HEK293 (cell line): ENCODE measurements at regions not wholly inside any gene's neighbourhood (a gene's known extent, or its start where the extent isn't known, plus 50 kb on each side); places are given as distances from the start of the nearest gene placed in this dataset.

Experiments
- CTCF ChIA-PET: fragments of 350-600 bp; formaldehyde crosslinking; extraction: SDS; loops from one replicate; lab custom pipeline; 2021; ENCODE audit warnings: antibody characterized with exemption; lab: Yijun Ruan, JAX
- POLR2A ChIA-PET: fragments of 300-600 bp; formaldehyde crosslinking; extraction: SDS; loops from one replicate; lab custom pipeline; 2020; ENCODE audit warnings: antibody characterized with exemption, inconsistent platforms; lab: Yijun Ruan, JAX
- H3K27ac ChIP-seq: fragments of 200-500 bp; sonication (Bioruptor generic); 2 replicates; pipeline ENCODE4 v1.5.1; 2014; ENCODE audit warnings: low read depth, low read length, control low read depth, inconsistent platforms; ENCODE audit errors: extremely low read depth
- H3K36me3 ChIP-seq, 2 experiments: fragments of 200-500 bp in 1 of 2; sonication (Bioruptor generic) in 1 of 2; 1 replicate in 1 of 2; 2 replicates in 1 of 2; pipeline ENCODE4 v1.5.1; 2014 to 2017; ENCODE audit warnings: inconsistent platforms in 2 of 2, low read length in 2 of 2; ENCODE audit not compliant: control insufficient read depth in 2 of 2, insufficient read depth in 1 of 2
- H3K4me1 ChIP-seq: fragments of 200-500 bp; sonication (Bioruptor generic); 2 replicates; pipeline ENCODE4 v1.5.1; 2014; ENCODE audit warnings: mild to moderate bottlenecking, low read length, inconsistent platforms; ENCODE audit not compliant: control insufficient read depth, insufficient read depth
- H3K4me3 ChIP-seq: 2 replicates; pipeline ENCODE4 v1.5.1; 2011; ENCODE audit warnings: low read depth, mild to moderate bottlenecking, control low read depth, low read length, moderate library complexity
- H3K9me3 ChIP-seq: fragments of 200-500 bp; sonication (Bioruptor generic); 2 replicates; pipeline ENCODE4 v1.5.1; 2014; ENCODE audit warnings: low read depth, low read length, inconsistent platforms; ENCODE audit not compliant: control insufficient read depth, insufficient read depth
- KLF10 ChIP-seq: fragments of 450-650 bp; IDR thresholded peaks from 2 replicates; pipeline ENCODE4 v1.5.1; 2018; ENCODE audit warnings: missing biosample characterization, mild to moderate bottlenecking, missing genetic modification characterization
- KLF8 ChIP-seq: fragments of 450-650 bp; formaldehyde crosslinking; IDR thresholded peaks from 2 replicates; pipeline ENCODE4 v1.5.1; 2016; ENCODE audit warnings: missing biosample characterization, missing genetic modification characterization
- OVOL3 ChIP-seq: fragments of 450-650 bp; formaldehyde crosslinking; IDR thresholded peaks from 2 replicates; pipeline ENCODE4 v1.5.1; 2016; ENCODE audit warnings: missing biosample characterization, missing genetic modification characterization
- PATZ1 ChIP-seq: fragments of 450-650 bp; formaldehyde crosslinking; IDR thresholded peaks from 2 replicates; pipeline ENCODE4 v1.5.1; 2016; ENCODE audit warnings: missing biosample characterization, missing genetic modification characterization
- PRDM1 ChIP-seq: fragments of 450-650 bp; formaldehyde crosslinking; IDR thresholded peaks from 2 replicates; pipeline ENCODE4; 2016; ENCODE audit warnings: missing biosample characterization, missing genetic modification characterization
- ZNF121 ChIP-seq: fragments of 450-650 bp; formaldehyde crosslinking; IDR thresholded peaks from 2 replicates; pipeline ENCODE4 v1.5.1; 2016; ENCODE audit warnings: missing biosample characterization, missing genetic modification characterization
- ZNF140 ChIP-seq: fragments of 450-650 bp; formaldehyde crosslinking; IDR thresholded peaks from 2 replicates; pipeline ENCODE4 v1.5.1; 2016; ENCODE audit warnings: missing biosample characterization, missing genetic modification characterization
- ZNF404 ChIP-seq: fragments of 450-650 bp; formaldehyde crosslinking; IDR thresholded peaks from 2 replicates; pipeline ENCODE4 v1.5.1; 2017; ENCODE audit warnings: missing biosample characterization, missing genetic modification characterization
- ZNF473 ChIP-seq: fragments of 450-650 bp; formaldehyde crosslinking; IDR thresholded peaks from 2 replicates; pipeline ENCODE4 v1.5.1; 2017; ENCODE audit warnings: missing biosample characterization, missing genetic modification characterization
- ZNF518A ChIP-seq: fragments of 450-650 bp; formaldehyde crosslinking; conservative IDR thresholded peaks from 2 replicates; pipeline ENCODE4 v1.5.1; 2016; ENCODE audit warnings: low read depth, missing biosample characterization, missing genetic modification characterization
- ZNF549 ChIP-seq: fragments of 450-650 bp; IDR thresholded peaks from 2 replicates; pipeline ENCODE4 v1.5.1; 2018; ENCODE audit warnings: missing biosample characterization, missing genetic modification characterization, mild to moderate bottlenecking, inconsistent platforms, moderate library complexity
- ZNF658 ChIP-seq: fragments of 450-650 bp; formaldehyde crosslinking; IDR thresholded peaks from 2 replicates; pipeline ENCODE4; 2016; ENCODE audit warnings: missing biosample characterization, missing genetic modification characterization
- ZSCAN23 ChIP-seq: fragments of 450-650 bp; formaldehyde crosslinking; IDR thresholded peaks from 2 replicates; pipeline ENCODE4 v1.5.1; 2016; ENCODE audit warnings: missing biosample characterization, missing genetic modification characterization
- ZSCAN30 ChIP-seq: fragments of 450-650 bp; IDR thresholded peaks from 2 replicates; pipeline ENCODE4 v1.5.1; 2018; ENCODE audit warnings: missing biosample characterization, mild to moderate bottlenecking, missing genetic modification characterization, moderate library complexity
- TF ChIP-seq, protein P1 (sequence below): fragments of 450-650 bp; formaldehyde crosslinking; IDR thresholded peaks from 2 replicates; pipeline ENCODE4 v1.5.1; 2017; ENCODE audit warnings: missing biosample characterization, missing genetic modification characterization
- TF ChIP-seq, protein P2 (sequence below): fragments of 450-650 bp; formaldehyde crosslinking; IDR thresholded peaks from 2 replicates; pipeline ENCODE4 v1.5.1; 2016; ENCODE audit warnings: missing biosample characterization, missing genetic modification characterization

DNA sequence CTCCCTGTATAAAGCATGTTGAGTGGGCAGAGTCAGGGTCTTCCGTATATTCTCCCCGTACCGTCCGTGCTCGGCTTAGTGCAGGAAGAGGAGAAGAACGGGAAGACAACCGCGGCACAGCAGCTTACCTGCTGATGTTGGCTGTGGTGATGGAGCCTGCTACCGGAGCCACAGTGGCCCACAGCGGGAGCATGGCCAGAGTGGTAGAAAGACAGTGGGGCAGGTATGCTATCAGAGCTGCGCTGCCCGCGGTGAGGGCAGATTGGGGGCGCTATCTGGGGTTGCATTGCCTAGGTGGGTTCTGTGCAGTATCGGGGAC, 120.7 kb upstream of the VPREB1 start:
- no peaks in the 10 kb centered on the region for H3K4me1 ChIP-seq
- ChIA-PET POLR2A (interaction anchor here (0.9 kb wide), 1 partner anchor 13 kb away, joined by 3 read pairs; no protein-coding TSS in a partner anchor), CTCF (no interaction called here)
- no peak for TF ChIP-seq ZNF404 (tag by site-specific recombination)
- TF ChIP-seq, protein P1, sequence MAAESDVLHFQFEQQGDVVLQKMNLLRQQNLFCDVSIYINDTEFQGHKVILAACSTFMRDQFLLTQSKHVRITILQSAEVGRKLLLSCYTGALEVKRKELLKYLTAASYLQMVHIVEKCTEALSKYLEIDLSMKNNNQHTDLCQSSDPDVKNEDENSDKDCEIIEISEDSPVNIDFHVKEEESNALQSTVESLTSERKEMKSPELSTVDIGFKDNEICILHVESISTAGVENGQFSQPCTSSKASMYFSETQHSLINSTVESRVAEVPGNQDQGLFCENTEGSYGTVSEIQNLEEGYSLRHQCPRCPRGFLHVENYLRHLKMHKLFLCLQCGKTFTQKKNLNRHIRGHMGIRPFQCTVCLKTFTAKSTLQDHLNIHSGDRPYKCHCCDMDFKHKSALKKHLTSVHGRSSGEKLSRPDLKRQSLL (tag by site-specific recombination), result peak; percentile 46; the same call in 1 of the 2 replicates
- TF ChIP-seq ZNF549 (tag by site-specific recombination), result no peak
- TF ChIP-seq ZNF518A, result no peak
- no peak for TF ChIP-seq ZNF658 (tag by site-specific recombination)
- no peaks in the 10 kb centered on the region for H3K36me3 ChIP-seq
- no peak overlapping the region for H3K4me3 ChIP-seq
- no peak overlapping the region for H3K27ac ChIP-seq
- no peaks in the 10 kb centered on the region for H3K9me3 ChIP-seq

DNA sequence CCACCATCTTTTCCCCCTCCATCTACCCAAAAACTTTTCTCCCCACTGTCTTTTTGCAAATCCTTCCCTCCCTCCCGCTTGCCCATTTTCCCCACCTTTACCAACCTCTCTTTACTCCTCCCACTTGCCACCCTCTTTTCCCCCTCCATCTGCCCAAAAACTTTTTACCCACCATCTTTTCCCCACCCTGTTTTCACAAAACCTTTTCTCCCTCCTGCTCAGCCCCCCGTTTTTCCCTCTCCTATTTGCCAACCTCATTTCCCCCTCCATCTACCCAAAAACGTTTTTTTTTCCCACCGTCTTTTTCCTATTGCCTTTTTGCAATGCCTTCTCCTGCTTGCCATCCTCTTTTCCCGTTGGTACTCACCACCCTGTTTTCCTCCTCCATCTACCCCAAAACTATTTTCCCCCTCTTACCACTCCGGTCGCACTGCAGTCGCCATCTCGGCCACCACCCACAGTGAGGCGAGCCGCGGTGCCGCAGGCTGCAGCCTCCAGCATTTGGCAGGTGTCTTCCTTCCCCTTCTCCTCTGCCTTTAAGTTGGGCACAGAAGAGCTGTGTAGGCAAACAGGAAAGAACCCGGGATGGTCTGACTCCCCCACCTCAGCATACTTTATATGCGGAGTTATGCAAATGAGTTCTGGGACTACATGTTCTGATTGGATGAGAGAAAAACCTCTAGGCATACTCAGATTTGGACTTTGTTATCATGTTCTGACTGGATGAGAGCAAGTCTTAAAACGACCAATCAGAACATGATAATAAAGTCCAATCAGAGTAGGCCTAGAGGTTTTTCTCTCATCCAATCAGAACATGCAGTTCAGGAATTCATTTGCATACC, 121.2 kb upstream of the VPREB1 start:
- POLR2A ChIA-PET, result no interaction called here
- Histone ChIP-seq H3K9me3 (no peaks in the 10 kb centered on the region), H3K4me1 (no peaks in the 10 kb centered on the region), H3K4me3 (no peak overlapping the region), H3K36me3 (no peaks in the 10 kb centered on the region), H3K27ac (no peak overlapping the region)
- TF ChIP-seq PATZ1 (0 out of 2 replicates have a peak, but pooled peaks have one; percentile 18), KLF8 (tag by site-specific recombination) (no peak)
- CTCF ChIA-PET, result interaction anchor here (3.1 kb wide), 1 partner anchor 13 kb away, joined by 17 read pairs; no protein-coding TSS in a partner anchor

GRCh38 chr22:22122348-22123117, 122.1 kb upstream of the VPREB1 start:
- no peaks in the 10 kb centered on the region for H3K36me3 ChIP-seq
- no peaks in the 10 kb centered on the region for H3K9me3 ChIP-seq
- no peak overlapping the region for H3K4me3 ChIP-seq
- ChIA-PET POLR2A (no interaction called here), CTCF (interaction anchor here (0.7 to 3.1 kb wide), 2 partner anchors 12 to 172 kb away, joined by 4 to 17 read pairs; no protein-coding TSS in a partner anchor)
- H3K4me1 ChIP-seq, result no peaks in the 10 kb centered on the region
- H3K27ac ChIP-seq, result no peak overlapping the region
- TF ChIP-seq ZNF140 (tag by site-specific recombination), result no peak
- no peak for TF ChIP-seq ZSCAN30 (tag by site-specific recombination)
- TF ChIP-seq PRDM1 (tag by site-specific recombination), result peak; percentile 67
- TF ChIP-seq, protein P2, sequence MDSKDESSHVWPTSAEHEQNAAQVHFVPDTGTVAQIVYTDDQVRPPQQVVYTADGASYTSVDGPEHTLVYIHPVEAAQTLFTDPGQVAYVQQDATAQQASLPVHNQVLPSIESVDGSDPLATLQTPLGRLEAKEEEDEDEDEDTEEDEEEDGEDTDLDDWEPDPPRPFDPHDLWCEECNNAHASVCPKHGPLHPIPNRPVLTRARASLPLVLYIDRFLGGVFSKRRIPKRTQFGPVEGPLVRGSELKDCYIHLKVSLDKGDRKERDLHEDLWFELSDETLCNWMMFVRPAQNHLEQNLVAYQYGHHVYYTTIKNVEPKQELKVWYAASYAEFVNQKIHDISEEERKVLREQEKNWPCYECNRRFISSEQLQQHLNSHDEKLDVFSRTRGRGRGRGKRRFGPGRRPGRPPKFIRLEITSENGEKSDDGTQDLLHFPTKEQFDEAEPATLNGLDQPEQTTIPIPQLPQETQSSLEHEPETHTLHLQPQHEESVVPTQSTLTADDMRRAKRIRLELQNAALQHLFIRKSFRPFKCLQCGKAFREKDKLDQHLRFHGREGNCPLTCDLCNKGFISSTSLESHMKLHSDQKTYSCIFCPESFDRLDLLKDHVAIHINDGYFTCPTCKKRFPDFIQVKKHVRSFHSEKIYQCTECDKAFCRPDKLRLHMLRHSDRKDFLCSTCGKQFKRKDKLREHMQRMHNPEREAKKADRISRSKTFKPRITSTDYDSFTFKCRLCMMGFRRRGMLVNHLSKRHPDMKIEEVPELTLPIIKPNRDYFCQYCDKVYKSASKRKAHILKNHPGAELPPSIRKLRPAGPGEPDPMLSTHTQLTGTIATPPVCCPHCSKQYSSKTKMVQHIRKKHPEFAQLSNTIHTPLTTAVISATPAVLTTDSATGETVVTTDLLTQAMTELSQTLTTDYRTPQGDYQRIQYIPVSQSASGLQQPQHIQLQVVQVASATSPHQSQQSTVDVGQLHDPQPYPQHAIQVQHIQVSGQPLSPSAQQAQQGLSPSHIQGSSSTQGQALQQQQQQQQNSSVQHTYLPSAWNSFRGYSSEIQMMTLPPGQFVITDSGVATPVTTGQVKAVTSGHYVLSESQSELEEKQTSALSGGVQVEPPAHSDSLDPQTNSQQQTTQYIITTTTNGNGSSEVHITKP (tag by site-specific recombination), result peak; percentile 57
- no peak for TF ChIP-seq ZNF121 (tag by site-specific recombination)
- TF ChIP-seq ZNF473 (tag by site-specific recombination), result no peak
- TF ChIP-seq ZSCAN23 (tag by site-specific recombination), result no peak
- TF ChIP-seq KLF10 (tag by site-specific recombination), result no peak
- TF ChIP-seq OVOL3 (tag by site-specific recombination), result no peak
